H1 (cell line): ENCODE measurements at regions not wholly inside any gene's neighbourhood (a gene's known extent, or its start where the extent isn't known, plus 50 kb on each side); places are given as distances from the start of the nearest gene placed in this dataset.

Experiments
- CTCF ChIA-PET: fragments of 300-600 bp; sonication (Branson Sonifier 250); formaldehyde crosslinking; loops from one replicate; lab custom pipeline; 2021; ENCODE audit not compliant: partially characterized antibody; lab: Charles Lee
- POLR2A ChIA-PET: fragments of 300-600 bp; sonication (Branson Sonifier 250); formaldehyde crosslinking; loops from one replicate; lab custom pipeline; 2021; ENCODE audit warnings: inconsistent platforms; ENCODE audit not compliant: partially characterized antibody; lab: Charles Lee
- DNase-seq, 2 experiments: peaks; one replicate each; pipeline versions ENCODE4 v3.0.0 to v3.0.0-alpha.2; 2010 to 2022; ENCODE audit warnings: low spot score in 2 of 2, low read depth in 1 of 2, mixed read lengths in 1 of 2
- FAIRE-seq: peaks from 2 replicates; lab custom pipeline; 2011; peaks lifted over from hg19 to GRCh38; lab: Jason Lieb, UNC
- H2AFZ ChIP-seq: 2 replicates; pipeline ENCODE4 v1.8.1; 2012; ENCODE audit warnings: low read length, inconsistent platforms
- H2AK5ac ChIP-seq: 2 replicates; pipeline ENCODE4 v1.6.1; 2013; ENCODE audit warnings: low read depth, low read length
- H2BK120ac ChIP-seq: replicated peaks from 2 replicates; pipeline ENCODE3; 2013; ENCODE audit warnings: low read depth, low read length, inconsistent platforms
- H2BK12ac ChIP-seq: 2 replicates; pipeline ENCODE4 v1.6.1; 2013; ENCODE audit warnings: low read depth, low read length
- H2BK15ac ChIP-seq: 2 replicates; pipeline ENCODE4 v1.6.1; 2013; ENCODE audit warnings: low read length
- H2BK20ac ChIP-seq: 2 replicates; pipeline ENCODE4 v1.6.1; 2013; ENCODE audit warnings: low read length
- H2BK5ac ChIP-seq: 2 replicates; pipeline ENCODE4 v1.6.1; 2013; ENCODE audit warnings: low read depth, low read length
- H3K14ac ChIP-seq: 2 replicates; pipeline ENCODE4 v1.6.1; 2013; ENCODE audit warnings: inconsistent platforms; ENCODE audit not compliant: insufficient read length
- H3K18ac ChIP-seq: 2 replicates; pipeline ENCODE4 v1.6.1; 2013; ENCODE audit warnings: low read length; ENCODE audit errors: extremely low read depth
- H3K23ac ChIP-seq: 2 replicates; pipeline ENCODE4 v1.6.1; 2013; ENCODE audit warnings: inconsistent platforms; ENCODE audit not compliant: insufficient read length
- H3K23me2 ChIP-seq: 2 replicates; pipeline ENCODE4 v1.6.1; 2013; ENCODE audit warnings: low read depth, low read length
- H3K27ac ChIP-seq: 2 replicates; pipeline ENCODE4 v1.6.1; 2011; ENCODE audit warnings: low read depth, low read length, inconsistent platforms
- H3K27me3 ChIP-seq, 4 experiments: replicated peaks in 1 of 4; 1 replicate in 1 of 4; 2 replicates in 3 of 4; pipeline versions ENCODE4 v1.6.1 to v1.8.1; 2011 to 2013; ENCODE audit warnings: low read length in 3 of 4, mild to moderate bottlenecking in 3 of 4, inconsistent platforms in 2 of 4, mixed read lengths in 2 of 4, moderate library complexity in 1 of 4; ENCODE audit not compliant: control insufficient read depth in 3 of 4, insufficient read depth in 3 of 4; ENCODE audit errors: extremely low read depth in 1 of 4
- H3K36me3 ChIP-seq, 4 experiments: 2 replicates each; pipeline versions ENCODE4 v1.6.1 to v1.8.1; 2011 to 2013; ENCODE audit warnings: mild to moderate bottlenecking in 4 of 4, low read length in 3 of 4, moderate library complexity in 2 of 4, control low read depth in 1 of 4, inconsistent platforms in 1 of 4; ENCODE audit not compliant: insufficient read depth in 4 of 4, control insufficient read depth in 2 of 4
- H3K4ac ChIP-seq: replicated peaks from 2 replicates; pipeline ENCODE3; 2013; ENCODE audit warnings: low read length, low read depth, mixed read lengths, inconsistent platforms; ENCODE audit not compliant: insufficient read length
- H3K4me1 ChIP-seq, 4 experiments: replicated peaks in 1 of 4; 1 replicate in 1 of 4; 2 replicates in 3 of 4; pipeline versions ENCODE4 v1.6.1 to v1.8.1; 2011 to 2013; ENCODE audit warnings: low read length in 3 of 4, inconsistent platforms in 2 of 4, mixed read lengths in 1 of 4; ENCODE audit not compliant: insufficient read depth in 4 of 4, control insufficient read depth in 3 of 4
- H3K4me2 ChIP-seq, 2 experiments: 2 replicates each; pipeline versions ENCODE4 v1.6.1 to v1.8.1; 2011 to 2013; ENCODE audit warnings: low read depth in 2 of 2, low read length in 2 of 2, control low read depth in 1 of 2, inconsistent platforms in 1 of 2, mild to moderate bottlenecking in 1 of 2; ENCODE audit not compliant: insufficient read depth in 1 of 2
- H3K4me3 ChIP-seq, 4 experiments: fragments of 200-600, 300-600 bp in 1 of 4; sonication (generic), shearing (Covaris generic), sonication (Bioruptor Twin) in 1 of 4; 2 replicates each; pipeline versions ENCODE4 v1.5.1 to v1.8.1; 2011 to 2016; ENCODE audit warnings: low read length in 4 of 4, low read depth in 3 of 4, control low read depth in 2 of 4, inconsistent platforms in 2 of 4, mild to moderate bottlenecking in 2 of 4, mixed read lengths in 1 of 4, moderate library complexity in 1 of 4; ENCODE audit not compliant: insufficient read depth in 2 of 4; ENCODE audit errors: extremely low read depth in 1 of 4
- H3K56ac ChIP-seq: replicated peaks from 2 replicates; pipeline ENCODE3; 2013; ENCODE audit warnings: low read depth, mild to moderate bottlenecking, mixed read lengths, low read length, inconsistent platforms; ENCODE audit not compliant: insufficient read length
- H3K79me1 ChIP-seq: 2 replicates; pipeline ENCODE4 v1.6.1; 2013; ENCODE audit warnings: low read depth, low read length, control low read depth
- H3K79me2 ChIP-seq, 2 experiments: 2 replicates each; pipeline versions ENCODE4 v1.6.1 to v1.8.1; 2012 to 2013; ENCODE audit warnings: low read length in 2 of 2, mild to moderate bottlenecking in 2 of 2, inconsistent platforms in 1 of 2; ENCODE audit not compliant: insufficient read depth in 2 of 2, control insufficient read depth in 1 of 2
- H3K9ac ChIP-seq, 4 experiments: replicated peaks in 1 of 4; 1 replicate in 1 of 4; 2 replicates in 3 of 4; pipeline versions ENCODE4 v1.6.1 to v1.8.1; 2011 to 2013; ENCODE audit warnings: low read depth in 3 of 4, low read length in 3 of 4, control low read depth in 2 of 4, mild to moderate bottlenecking in 2 of 4, moderate library complexity in 2 of 4, inconsistent platforms in 1 of 4; ENCODE audit errors: extremely low read depth in 1 of 4
- H3K9me3 ChIP-seq, 2 experiments: 2 replicates each; pipeline versions ENCODE4 v1.6.1 to v1.8.1; 2012 to 2013; ENCODE audit warnings: mild to moderate bottlenecking in 2 of 2, moderate library complexity in 2 of 2, control low read depth in 1 of 2, inconsistent platforms in 1 of 2, low read depth in 1 of 2, low read length in 1 of 2, mixed read lengths in 1 of 2; ENCODE audit not compliant: insufficient read depth in 2 of 2
- H4K20me1 ChIP-seq, 2 experiments: replicated peaks in 1 of 2; 2 replicates each; pipeline versions ENCODE3 to v1.8.1; 2011 to 2013; ENCODE audit warnings: inconsistent platforms in 2 of 2, low read length in 2 of 2, mild to moderate bottlenecking in 1 of 2; ENCODE audit not compliant: insufficient read depth in 2 of 2, control insufficient read depth in 1 of 2
- H4K5ac ChIP-seq: 2 replicates; pipeline ENCODE4 v1.6.1; 2013; ENCODE audit warnings: low read length, low read depth, mixed read lengths, inconsistent platforms; ENCODE audit not compliant: insufficient read length
- H4K8ac ChIP-seq: 2 replicates; pipeline ENCODE4 v1.8.0; 2013; ENCODE audit warnings: mild to moderate bottlenecking, moderate library complexity, low read length, inconsistent platforms; ENCODE audit not compliant: insufficient read depth; ENCODE audit errors: extremely low read depth
- H4K91ac ChIP-seq: replicated peaks from 2 replicates; pipeline ENCODE3; 2013; ENCODE audit warnings: low read length, mixed read lengths, inconsistent platforms; ENCODE audit not compliant: insufficient read length
- CTBP2 ChIP-seq: IDR thresholded peaks from 2 replicates; pipeline ENCODE4 v1.7.0; 2011; ENCODE audit warnings: borderline replicate concordance, mild to moderate bottlenecking, moderate library complexity, mixed read lengths, low read length; ENCODE audit not compliant: insufficient read depth, insufficient read length
- EGR1 ChIP-seq: IDR thresholded peaks from 2 replicates; pipeline ENCODE4 v1.6.1; 2011; ENCODE audit warnings: low read depth, low read length, borderline replicate concordance
- HDAC2 ChIP-seq, 2 experiments: fragments of 300-600 bp in 1 of 2; sonication (generic) in 1 of 2; IDR thresholded peaks; 2 replicates each; pipeline ENCODE4 v1.6.1; 2011 to 2012; ENCODE audit warnings: low read depth in 2 of 2, low read length in 2 of 2, mild to moderate bottlenecking in 2 of 2, moderate library complexity in 2 of 2, borderline replicate concordance in 1 of 2, inconsistent platforms in 1 of 2
- JUN ChIP-seq: IDR thresholded peaks from 2 replicates; pipeline ENCODE4 v1.6.1; 2011; ENCODE audit warnings: low read depth, mild to moderate bottlenecking, improper control_type of control experiment, low read length
- POLR2A ChIP-seq, 2 experiments: IDR thresholded peaks; 1 replicate in 1 of 2; 2 replicates in 1 of 2; pipeline ENCODE4 v1.6.1; 2011; ENCODE audit warnings: low read depth in 2 of 2, low read length in 2 of 2, mild to moderate bottlenecking in 2 of 2; ENCODE audit errors: control extremely low read depth in 1 of 2
- TAF7 ChIP-seq: optimal IDR thresholded peaks from 2 replicates; pipeline ENCODE3; 2011; ENCODE audit warnings: low read depth, mild to moderate bottlenecking, inconsistent platforms, low read length, moderate library complexity, borderline replicate concordance
- TEAD4 ChIP-seq: IDR thresholded peaks from 2 replicates; pipeline ENCODE4 v1.6.1; 2012; ENCODE audit warnings: low read depth, low read length, inconsistent platforms, mixed read lengths
- WGBS, 2 experiments: shearing (Covaris generic) in 1 of 2; methylation state at CpG; one replicate each; pipeline versions ENCODE4 v1.1.6 to v1.1.7; 2013 to 2015; ENCODE audit warnings: low lambda C conversion rate in 2 of 2, mixed read lengths in 2 of 2, inconsistent platforms in 1 of 2, low coverage in 1 of 2, missing lambda C conversion rate in 1 of 2; ENCODE audit not compliant: insufficient replicate concordance in 2 of 2, insufficient coverage in 1 of 2, insufficient read length in 1 of 2; ENCODE audit errors: extremely low coverage in 1 of 2, missing lambda C conversion rate in 1 of 2; 5-methylcytosine and 5-hydroxymethylcytosine counted together

DNA sequence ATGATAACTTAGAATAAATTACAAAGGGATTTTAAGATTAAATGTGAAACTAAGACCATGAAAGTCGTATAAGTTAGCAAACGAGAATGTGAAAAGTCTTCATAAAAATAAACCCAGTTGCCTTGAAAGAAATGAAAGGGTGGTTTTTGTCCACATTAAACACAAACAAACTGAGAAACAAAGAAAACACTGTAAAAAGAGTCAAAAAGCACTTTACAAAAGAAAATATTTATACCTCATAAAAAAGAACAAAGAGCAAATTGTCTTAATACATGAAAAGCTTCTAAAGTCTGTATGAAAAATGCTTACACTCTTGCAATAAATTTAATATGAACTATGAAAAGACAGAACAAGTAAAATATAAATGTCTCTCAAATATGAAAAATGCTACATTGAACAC, 865.9 kb upstream of the CADM2 start:
- no peak overlapping the region for H4K5ac ChIP-seq
- FAIRE-seq (no peak), DNase-seq (no peak)
- no peak overlapping the region for H2BK15ac ChIP-seq
- no peak overlapping the region for H4K91ac ChIP-seq
- no peak overlapping the region for H2BK20ac ChIP-seq
- no peak overlapping the region for H3K14ac ChIP-seq
- no peak overlapping the region for H2AK5ac ChIP-seq
- H3K79me1 ChIP-seq = no peaks in the 10 kb centered on the region
- H3K23ac ChIP-seq = no peak overlapping the region
- H3K4me3 ChIP-seq = no peak overlapping the region
- no peaks in the 10 kb centered on the region for H4K20me1 ChIP-seq
- H3K56ac ChIP-seq = no peak overlapping the region
- no peaks in the 10 kb centered on the region for H3K4me1 ChIP-seq
- H3K4ac ChIP-seq = no peak overlapping the region
- no peaks in the 10 kb centered on the region for H3K27me3 ChIP-seq
- H4K8ac ChIP-seq = no peak overlapping the region
- no peak overlapping the region for H2AFZ ChIP-seq
- no peaks in the 10 kb centered on the region for H3K79me2 ChIP-seq
- TF ChIP-seq CTBP2 (no peak), EGR1 (no peak), HDAC2 (IDR thresholded peaks at IDR 0.05; ENCODE audit: borderline replicate concordance in 1 of 2, low read depth in 2 of 2, low read length in 2 of 2) (no peak), TEAD4 (no peak), JUN (no peak), POLR2A (IDR thresholded peaks at IDR 0.05; ENCODE audit: control extremely low read depth in 1 of 2, low read depth in 2 of 2, low read length in 2 of 2) (no peak), TAF7 (no peak)
- TF ChIP-seq, all 59 proteins: peak for 0
- H2BK12ac ChIP-seq = no peak overlapping the region
- no peaks in the 10 kb centered on the region for H3K23me2 ChIP-seq
- no peaks in the 10 kb centered on the region for H3K36me3 ChIP-seq
- H3K9me3 ChIP-seq = no peaks in the 10 kb centered on the region
- no peak overlapping the region for H3K4me2 ChIP-seq
- no peak overlapping the region for H3K9ac ChIP-seq
- H2BK5ac ChIP-seq = no peak overlapping the region
- POLR2A ChIA-PET = no interaction called here
- 92% methylated on average over 2 of the region's 2 CpGs; no CpG with 5 or more reads in 1 of the 2 experiments for WGBS, 2 experiments
- CTCF ChIA-PET = no interaction called here
- H2BK120ac ChIP-seq = no peak overlapping the region
- no peak overlapping the region for H3K27ac ChIP-seq
- H3K18ac ChIP-seq = no peak overlapping the region
